ENCODE measurements at regions not wholly inside any gene's neighbourhood (a gene's known extent, or its start where the extent isn't known, plus 50 kb on each side); places are given as distances from the start of the nearest gene placed in this dataset.

GRCh38 chrX:13902406-13902805 is 85.5 kb upstream of the GPM6B start:
- Histone ChIP-seq H3K4me3 (ENCODE audit: low read length) (no peak overlapping the region), H3K4me1 (ENCODE audit: insufficient read depth, low read length) (peaks cover 9% of the 10 kb centered on the region), H3K36me3 (ENCODE audit: insufficient read depth, low read depth, low read length) (no peaks in the 10 kb centered on the region)

GRCh38 chrX:13901354-13901753 is 84.5 kb upstream of the GPM6B start:
- Histone ChIP-seq H3K9me3 (ENCODE audit: insufficient read depth, low read depth, low read length) (no peaks in the 10 kb centered on the region), H3K27me3 (ENCODE audit: insufficient read depth, low read length) (no peaks in the 10 kb centered on the region), H3K27ac (ENCODE audit: low read length) (no peak overlapping the region), H3K4me1 (ENCODE audit: insufficient read depth, low read length) (peaks cover 7% of the 10 kb centered on the region), H3K9ac (ENCODE audit: low read depth, low read length) (no peak overlapping the region), H3K36me3 (ENCODE audit: insufficient read depth, low read depth, low read length) (no peaks in the 10 kb centered on the region), H3K4me3 (ENCODE audit: low read length) (no peak overlapping the region)

More at GRCh38 chrX:13902406-13902805, 85.5 kb upstream of the GPM6B start:
- Histone ChIP-seq H3K9me3 (ENCODE audit: insufficient read depth, low read depth, low read length) (no peaks in the 10 kb centered on the region), H3K9ac (ENCODE audit: low read depth, low read length) (no peak overlapping the region), H3K27me3 (ENCODE audit: insufficient read depth, low read length) (no peaks in the 10 kb centered on the region), H3K27ac (ENCODE audit: low read length) (no peak overlapping the region)

GRCh38 chrX:13900351-13900750 is 83.5 kb upstream of the GPM6B start:
- Histone ChIP-seq H3K27me3 (ENCODE audit: insufficient read depth, low read length) (no peaks in the 10 kb centered on the region), H3K4me3 (ENCODE audit: low read length) (no peak overlapping the region), H3K9me3 (ENCODE audit: insufficient read depth, low read depth, low read length) (no peaks in the 10 kb centered on the region), H3K4me1 (ENCODE audit: insufficient read depth, low read length) (no peaks in the 10 kb centered on the region; the same call in 1 of the 2 replicates), H3K27ac (ENCODE audit: low read length) (no peak overlapping the region), H3K36me3 (ENCODE audit: insufficient read depth, low read depth, low read length) (no peaks in the 10 kb centered on the region), H3K9ac (ENCODE audit: low read depth, low read length) (no peak overlapping the region)

GRCh38 chrX:13899607-13900006 is 82.7 kb upstream of the GPM6B start:
- no peak overlapping the region for H3K4me3 ChIP-seq (ENCODE audit: low read length)
- H3K27ac ChIP-seq (ENCODE audit: low read length), result no peak overlapping the region
- no peaks in the 10 kb centered on the region for H3K9me3 ChIP-seq (ENCODE audit: insufficient read depth, low read depth, low read length)
- H3K9ac ChIP-seq (ENCODE audit: low read depth, low read length), result no peak overlapping the region
- no peaks in the 10 kb centered on the region; the same call in 1 of the 2 replicates for H3K4me1 ChIP-seq (ENCODE audit: insufficient read depth, low read length)
- H3K36me3 ChIP-seq (ENCODE audit: insufficient read depth, low read depth, low read length), result no peaks in the 10 kb centered on the region
- no peaks in the 10 kb centered on the region for H3K27me3 ChIP-seq (ENCODE audit: insufficient read depth, low read length)

- H3K9me3 ChIP-seq (ENCODE audit: insufficient read depth, low read depth, low read length), result no peaks in the 10 kb centered on the region
- no peaks in the 10 kb centered on the region for H3K36me3 ChIP-seq (ENCODE audit: insufficient read depth, low read depth, low read length)
- no peak overlapping the region for H3K27ac ChIP-seq (ENCODE audit: low read length)
- no peak overlapping the region for H3K9ac ChIP-seq (ENCODE audit: low read depth, low read length)
- H3K4me3 ChIP-seq (ENCODE audit: low read length), result no peak overlapping the region
- no peaks in the 10 kb centered on the region; the same call in 1 of the 2 replicates for H3K4me1 ChIP-seq (ENCODE audit: insufficient read depth, low read length)
- no peaks in the 10 kb centered on the region for H3K27me3 ChIP-seq (ENCODE audit: insufficient read depth, low read length)
Observed at GRCh38 chrX:13898603-13899002, 81.7 kb upstream of the GPM6B start.

- Histone ChIP-seq H3K4me3 (ENCODE audit: low read length) (no peak overlapping the region), H3K4me1 (ENCODE audit: insufficient read depth, low read length) (no peaks in the 10 kb centered on the region; the same call in 1 of the 2 replicates), H3K27ac (ENCODE audit: low read length) (no peak overlapping the region), H3K9me3 (ENCODE audit: insufficient read depth, low read depth, low read length) (no peaks in the 10 kb centered on the region), H3K36me3 (ENCODE audit: insufficient read depth, low read depth, low read length) (no peaks in the 10 kb centered on the region), H3K9ac (ENCODE audit: low read depth, low read length) (no peak overlapping the region), H3K27me3 (ENCODE audit: insufficient read depth, low read length) (no peaks in the 10 kb centered on the region)
Observed at GRCh38 chrX:13898083-13898482, 81.2 kb upstream of the GPM6B start.

- H3K4me3 ChIP-seq (ENCODE audit: low read length), result no peak overlapping the region
- H3K36me3 ChIP-seq (ENCODE audit: insufficient read depth, low read depth, low read length), result no peaks in the 10 kb centered on the region
- no peak overlapping the region for H3K27ac ChIP-seq (ENCODE audit: low read length)
- no peak overlapping the region for H3K9ac ChIP-seq (ENCODE audit: low read depth, low read length)
- H3K4me1 ChIP-seq (ENCODE audit: insufficient read depth, low read length), result no peaks in the 10 kb centered on the region; the same call in 1 of the 2 replicates
- H3K9me3 ChIP-seq (ENCODE audit: insufficient read depth, low read depth, low read length), result no peaks in the 10 kb centered on the region
- no peaks in the 10 kb centered on the region for H3K27me3 ChIP-seq (ENCODE audit: insufficient read depth, low read length)
Observed at GRCh38 chrX:13897566-13897965, 80.7 kb upstream of the GPM6B start.

GRCh38 chrX:13894888-13895565 is 78.1 kb upstream of the GPM6B start:
- Histone ChIP-seq H3K9me3 (ENCODE audit: insufficient read depth, low read depth, low read length) (no peaks in the 10 kb centered on the region), H3K27me3 (ENCODE audit: insufficient read depth, low read length) (no peaks in the 10 kb centered on the region), H3K4me3 (ENCODE audit: low read length) (no peak overlapping the region), H3K4me1 (ENCODE audit: insufficient read depth, low read length) (peaks cover 11% of the 10 kb centered on the region), H3K27ac (ENCODE audit: low read length) (no peak overlapping the region), H3K36me3 (ENCODE audit: insufficient read depth, low read depth, low read length) (no peaks in the 10 kb centered on the region), H3K9ac (ENCODE audit: low read depth, low read length) (no peak overlapping the region)

- peaks cover 17% of the 10 kb centered on the region for H3K4me1 ChIP-seq (ENCODE audit: insufficient read depth, low read length)
- no peaks in the 10 kb centered on the region for H3K36me3 ChIP-seq (ENCODE audit: insufficient read depth, low read depth, low read length)
- no peak overlapping the region for H3K27ac ChIP-seq (ENCODE audit: low read length)
- H3K4me3 ChIP-seq (ENCODE audit: low read length), result no peak overlapping the region
- H3K9ac ChIP-seq (ENCODE audit: low read depth, low read length), result no peak overlapping the region
- H3K9me3 ChIP-seq (ENCODE audit: insufficient read depth, low read depth, low read length), result no peaks in the 10 kb centered on the region
- H3K27me3 ChIP-seq (ENCODE audit: insufficient read depth, low read length), result no peaks in the 10 kb centered on the region
Observed at GRCh38 chrX:13893826-13894225, 76.9 kb upstream of the GPM6B start.

GRCh38 chrX:13892856-13893255 is 76.0 kb upstream of the GPM6B start:
- no peak overlapping the region for H3K4me3 ChIP-seq (ENCODE audit: low read length)
- H3K27ac ChIP-seq (ENCODE audit: low read length), result no peak overlapping the region
- H3K9ac ChIP-seq (ENCODE audit: low read depth, low read length), result no peak overlapping the region
- no peaks in the 10 kb centered on the region for H3K9me3 ChIP-seq (ENCODE audit: insufficient read depth, low read depth, low read length)
- H3K4me1 ChIP-seq (ENCODE audit: insufficient read depth, low read length), result peaks cover 24% of the 10 kb centered on the region; the same call in 1 of the 2 replicates
- no peaks in the 10 kb centered on the region for H3K27me3 ChIP-seq (ENCODE audit: insufficient read depth, low read length)
- H3K36me3 ChIP-seq (ENCODE audit: insufficient read depth, low read depth, low read length), result no peaks in the 10 kb centered on the region

GRCh38 chrX:13891377-13892140 is 74.7 kb upstream of the GPM6B start:
- H3K9me3 ChIP-seq (ENCODE audit: insufficient read depth, low read depth, low read length), result no peaks in the 10 kb centered on the region
- no peaks in the 10 kb centered on the region for H3K27me3 ChIP-seq (ENCODE audit: insufficient read depth, low read length)
- H3K4me1 ChIP-seq (ENCODE audit: insufficient read depth, low read length), result peaks cover 24% of the 10 kb centered on the region; the same call in 1 of the 2 replicates
- H3K9ac ChIP-seq (ENCODE audit: low read depth, low read length), result no peak overlapping the region; the same call in 1 of the 2 replicates
- no peak overlapping the region for H3K27ac ChIP-seq (ENCODE audit: low read length)
- no peaks in the 10 kb centered on the region for H3K36me3 ChIP-seq (ENCODE audit: insufficient read depth, low read depth, low read length)
- no peak overlapping the region for H3K4me3 ChIP-seq (ENCODE audit: low read length)

GRCh38 chrX:13890806-13891205 is 73.9 kb upstream of the GPM6B start:
- Histone ChIP-seq H3K4me1 (ENCODE audit: insufficient read depth, low read length) (peaks cover 24% of the 10 kb centered on the region; the same call in 1 of the 2 replicates), H3K27me3 (ENCODE audit: insufficient read depth, low read length) (no peaks in the 10 kb centered on the region), H3K36me3 (ENCODE audit: insufficient read depth, low read depth, low read length) (no peaks in the 10 kb centered on the region), H3K9ac (ENCODE audit: low read depth, low read length) (no peak overlapping the region), H3K27ac (ENCODE audit: low read length) (no peak overlapping the region), H3K9me3 (ENCODE audit: insufficient read depth, low read depth, low read length) (no peaks in the 10 kb centered on the region), H3K4me3 (ENCODE audit: low read length) (no peak overlapping the region)

Measured in iPS-20b (cell line).